K562 (cell line): ENCODE measurements at regions not wholly inside any gene's neighbourhood (a gene's known extent, or its start where the extent isn't known, plus 50 kb on each side); places are given as distances from the start of the nearest gene placed in this dataset.

Source experiments
- ATAC-seq: fragments of 200-7000 bp; cut with Tn5 transposase; 3 replicates; pipeline ENCODE4 v1.9.1; 2020; ENCODE audit warnings: moderate library complexity
- BruUV-seq: library from RNA; stranded (reverse); fragments of 400-500 nt; replicated peaks from 2 replicates; lab custom pipeline; 2021; lab: Mats Ljungman, UMichigan
- CTCF ChIA-PET: fragments of 300-600 bp; formaldehyde crosslinking; extraction: SDS; loops from one replicate; lab custom pipeline; 2021; ENCODE audit warnings: low intra/inter-chr PET ratio; lab: Yijun Ruan, JAX
- POLR2A ChIA-PET: fragments of 300-600, 350-650 bp; sonication (Branson Sonifier 250); formaldehyde crosslinking; extraction: SDS; loops from one replicate; lab custom pipeline; 2021; ENCODE audit warnings: antibody characterized with exemption, inconsistent platforms; lab: Yijun Ruan, JAX
- DNase-seq, 4 experiments: peaks; one replicate each; pipeline versions ENCODE4 v3.0.0 to v3.0.0-alpha.2; 2011 to 2018; ENCODE audit warnings: low spot score in 3 of 4, mixed read lengths in 3 of 4; ENCODE audit errors: extremely low read depth in 1 of 4
- FAIRE-seq: peaks from 2 replicates; lab custom pipeline; 2011; peaks lifted over from hg19 to GRCh38; lab: Jason Lieb, UNC
- H2AFZ ChIP-seq: 2 replicates; pipeline ENCODE4 v1.6.0; 2011; ENCODE audit warnings: low read depth, low read length, control low read depth, inconsistent platforms
- H3K27ac ChIP-seq: fragments of 200-600 bp; 3 replicates; pipeline ENCODE4 v1.8.0; 2011; ENCODE audit warnings: low read depth, mild to moderate bottlenecking, control low read depth, inconsistent platforms, low read length, moderate library complexity, mixed read lengths; ENCODE audit errors: extremely low read depth
- H3K27me3 ChIP-seq, 2 experiments: fragments of 300-600 bp in 1 of 2; 2 replicates in 1 of 2; 3 replicates in 1 of 2; pipeline versions ENCODE4 v1.6.0 to v1.8.0; 2011; ENCODE audit warnings: inconsistent platforms in 2 of 2, low read length in 2 of 2, mild to moderate bottlenecking in 1 of 2, mixed read lengths in 1 of 2, moderate library complexity in 1 of 2; ENCODE audit not compliant: control insufficient read depth in 2 of 2, insufficient read depth in 2 of 2
- H3K36me3 ChIP-seq: fragments of 300-600 bp; 3 replicates; pipeline ENCODE4 v1.8.0; 2011; ENCODE audit warnings: mild to moderate bottlenecking, low read length, inconsistent platforms; ENCODE audit not compliant: control insufficient read depth, insufficient read depth
- H3K4me1 ChIP-seq, 2 experiments: fragments of 200-600 bp in 1 of 2; replicated peaks in 1 of 2; 2 replicates in 1 of 2; 3 replicates in 1 of 2; pipeline versions ENCODE4 v1.5.1 to v1.8.0; 2011; ENCODE audit warnings: inconsistent platforms in 2 of 2, low read length in 2 of 2, mild to moderate bottlenecking in 1 of 2, mixed read lengths in 1 of 2, moderate library complexity in 1 of 2; ENCODE audit not compliant: control insufficient read depth in 2 of 2, insufficient read depth in 2 of 2
- H3K4me2 ChIP-seq: 2 replicates; pipeline ENCODE4 v1.6.1; 2011; ENCODE audit warnings: low read length, control low read depth, inconsistent platforms, mixed read lengths; ENCODE audit not compliant: insufficient read depth
- H3K4me3 ChIP-seq: fragments of 200-600 bp; sonication (generic), shearing (Covaris generic); 2 replicates; pipeline ENCODE4 v1.5.1; 2016; ENCODE audit warnings: control low read depth, inconsistent platforms
- H3K79me2 ChIP-seq: fragments of 200-600 bp; 3 replicates; pipeline ENCODE4 v1.8.0; 2011; ENCODE audit warnings: low read length, inconsistent platforms; ENCODE audit not compliant: control insufficient read depth, insufficient read depth
- H3K9ac ChIP-seq, 2 experiments: 2 replicates each; pipeline versions ENCODE4 v1.6.0 to v1.6.1; 2011; ENCODE audit warnings: low read depth in 2 of 2, low read length in 2 of 2, control low read depth in 1 of 2, inconsistent platforms in 1 of 2, mild to moderate bottlenecking in 1 of 2, mixed read lengths in 1 of 2; ENCODE audit not compliant: insufficient read depth in 1 of 2
- H3K9me1 ChIP-seq: one replicate; pipeline ENCODE4 v1.6.0; 2011; ENCODE audit warnings: inconsistent platforms, mild to moderate bottlenecking, low read length, moderate library complexity; ENCODE audit not compliant: control insufficient read depth, insufficient read depth
- H3K9me3 ChIP-seq: replicated peaks from 2 replicates; pipeline ENCODE4 v1.5.1; 2011; ENCODE audit warnings: low read depth, low read length, inconsistent platforms; ENCODE audit not compliant: control insufficient read depth, insufficient read depth
- H4K20me1 ChIP-seq: replicated peaks from 2 replicates; pipeline ENCODE4 v1.6.1; 2011; ENCODE audit warnings: low read length, inconsistent platforms, mixed read lengths; ENCODE audit not compliant: control insufficient read depth, insufficient read depth
- C11orf30 ChIP-seq: fragments of 450-650 bp; IDR thresholded peaks from 2 replicates; pipeline ENCODE4 v1.6.1; 2016; ENCODE audit warnings: low read depth, mild to moderate bottlenecking
- CHCHD3 ChIP-seq: fragments of 250-450 bp; sonication (Bioruptor Pico); IDR thresholded peaks from 2 replicates; pipeline ENCODE4 v2.1.2; 2022; ENCODE audit warnings: mild to moderate bottlenecking
- FOXM1 ChIP-seq, 2 experiments: fragments of 450-650 bp in 1 of 2; sonication (generic) in 1 of 2; formaldehyde crosslinking in 1 of 2; IDR thresholded peaks; 2 replicates each; pipeline versions ENCODE4 v1.6.1 to v1.9.0; 2017 to 2022; ENCODE audit warnings: low read depth in 2 of 2, mild to moderate bottlenecking in 2 of 2, missing genetic modification reagents in 1 of 2, moderate library complexity in 1 of 2
- RBM25 ChIP-seq: fragments of 200-400 bp; formaldehyde crosslinking; IDR thresholded peaks from 2 replicates; pipeline ENCODE4 v1.6.1; 2018; ENCODE audit warnings: low read length, low read depth, moderate library complexity; ENCODE audit not compliant: severe bottlenecking
- ZNF134 ChIP-seq: fragments of 250-450 bp; sonication (Bioruptor Pico); conservative IDR thresholded peaks from 2 replicates; pipeline ENCODE4 v1.4.0; 2020
- WGBS: fragments of 100-300 bp; shearing (Covaris generic); methylation state at CpG from one replicate; pipeline ENCODE4 v1.1.6; 2016; ENCODE audit warnings: low coverage, mixed read lengths; ENCODE audit not compliant: insufficient coverage; ENCODE audit errors: missing lambda C conversion rate; 5-methylcytosine and 5-hydroxymethylcytosine counted together
- in situ Hi-C: fragments of 300-500 bp; cut with MboI; formaldehyde crosslinking; loops from 4 replicates; pipeline ENCODE4 v1.15.0; 2018; ENCODE audit warnings: inconsistent platforms, mixed read lengths
- intact Hi-C: fragments of 100-400 bp; cut with micrococcal nuclease; formaldehyde crosslinking; loops from 2 replicates; pipeline ENCODE4 v1.14.2; 2022
- TF ChIP-seq, protein P1 (sequence below): sonication (generic); formaldehyde crosslinking; IDR thresholded peaks from 2 replicates; pipeline ENCODE4 v1.8.0; 2022; ENCODE audit warnings: missing genetic modification reagents, mild to moderate bottlenecking, borderline replicate concordance
- TF ChIP-seq, protein P2 (sequence below): fragments of 450-650 bp; formaldehyde crosslinking; IDR thresholded peaks from 2 replicates; pipeline ENCODE4 v1.4.0; 2020; ENCODE audit warnings: mild to moderate bottlenecking, moderate library complexity

DNA sequence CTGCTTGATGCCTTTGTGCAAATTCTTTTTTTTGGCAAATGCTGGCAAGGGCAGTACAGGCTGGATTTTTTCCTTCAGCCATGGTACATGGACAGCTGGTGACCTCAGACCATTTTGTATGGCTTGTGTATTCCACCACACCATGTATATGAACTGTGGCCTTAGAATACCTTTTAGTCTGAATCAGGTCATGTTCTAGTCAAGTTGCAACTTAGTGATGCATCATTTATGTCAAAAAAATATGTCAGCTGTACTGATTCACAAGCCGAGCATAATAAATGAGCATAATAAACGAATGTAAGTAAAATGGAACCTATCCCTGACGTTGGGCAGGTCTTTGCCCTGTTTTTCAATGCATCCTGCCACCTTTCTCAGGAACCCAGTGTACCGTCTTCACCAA, 219.7 kb upstream of the RUNX1 start:
- CTCF ChIA-PET, result no interaction called here

DNA sequence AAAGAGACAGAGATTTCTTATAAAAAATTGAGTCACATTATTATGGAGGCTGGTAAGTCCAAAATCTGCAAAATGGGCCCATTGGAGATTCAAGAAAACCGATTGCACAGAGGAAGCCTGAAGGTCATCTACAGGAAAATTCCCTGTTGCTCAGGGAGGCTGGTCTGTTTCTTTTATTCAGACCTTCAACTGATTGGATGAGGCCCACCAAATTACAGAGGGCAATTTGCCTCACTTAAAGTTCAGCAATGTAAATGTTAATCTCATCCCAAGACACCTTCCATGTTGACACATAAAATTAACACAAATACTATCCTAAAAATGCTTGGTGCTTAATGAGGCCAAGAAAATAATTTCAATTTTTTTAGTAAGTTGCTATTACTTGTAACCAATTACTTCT, 219.2 kb upstream of the RUNX1 start:
- no TSS peak for BruUV-seq
- POLR2A ChIA-PET, result no interaction called here
- no peak for ATAC-seq
- intact Hi-C loops (no loop called here), in situ Hi-C loops (no loop called here)
- Histone ChIP-seq H3K9me1 (no peaks in the 10 kb centered on the region), H4K20me1 (no peaks in the 10 kb centered on the region), H3K4me2 (no peak overlapping the region), H3K36me3 (no peaks in the 10 kb centered on the region), H3K27ac (no peak overlapping the region), H2AFZ (no peak overlapping the region), H3K9me3 (no peaks in the 10 kb centered on the region), H3K4me3 (no peak overlapping the region), H3K4me1 (peaks cover 0 to 2% of the 10 kb centered on the region in 2 experiments; a peak in 1 of 5 replicates), H3K27me3 (no peaks in the 10 kb centered on the region), H3K79me2 (no peaks in the 10 kb centered on the region), H3K9ac (no peak overlapping the region)
- WGBS, result 5% methylated on average over 1 of the region's 1 CpG
- peak; percentile 35; the same call in 1 of the 2 replicates for TF ChIP-seq FOXM1 (IDR thresholded peaks at IDR 0.05; ENCODE audit: low read depth)
- no peak for TF ChIP-seq FOXM1 (CRISPR knock-in tag; IDR thresholded peaks at IDR 0.05; ENCODE audit: low read depth)
- TF ChIP-seq, protein P1, sequence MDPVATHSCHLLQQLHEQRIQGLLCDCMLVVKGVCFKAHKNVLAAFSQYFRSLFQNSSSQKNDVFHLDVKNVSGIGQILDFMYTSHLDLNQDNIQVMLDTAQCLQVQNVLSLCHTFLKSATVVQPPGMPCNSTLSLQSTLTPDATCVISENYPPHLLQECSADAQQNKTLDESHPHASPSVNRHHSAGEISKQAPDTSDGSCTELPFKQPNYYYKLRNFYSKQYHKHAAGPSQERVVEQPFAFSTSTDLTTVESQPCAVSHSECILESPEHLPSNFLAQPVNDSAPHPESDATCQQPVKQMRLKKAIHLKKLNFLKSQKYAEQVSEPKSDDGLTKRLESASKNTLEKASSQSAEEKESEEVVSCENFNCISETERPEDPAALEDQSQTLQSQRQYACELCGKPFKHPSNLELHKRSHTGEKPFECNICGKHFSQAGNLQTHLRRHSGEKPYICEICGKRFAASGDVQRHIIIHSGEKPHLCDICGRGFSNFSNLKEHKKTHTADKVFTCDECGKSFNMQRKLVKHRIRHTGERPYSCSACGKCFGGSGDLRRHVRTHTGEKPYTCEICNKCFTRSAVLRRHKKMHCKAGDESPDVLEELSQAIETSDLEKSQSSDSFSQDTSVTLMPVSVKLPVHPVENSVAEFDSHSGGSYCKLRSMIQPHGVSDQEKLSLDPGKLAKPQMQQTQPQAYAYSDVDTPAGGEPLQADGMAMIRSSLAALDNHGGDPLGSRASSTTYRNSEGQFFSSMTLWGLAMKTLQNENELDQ, result no peak
- TF ChIP-seq RBM25, result peak; percentile 70
- TF ChIP-seq ZNF134 (CRISPR knock-in tag), result peak; percentile 98
- no peak for FAIRE-seq
- CTCF ChIA-PET, result no interaction called here
- DNase-seq, result no peak

More for the DNA sequence above, 219.7 kb upstream of the RUNX1 start:
- no peak for ATAC-seq
- Histone ChIP-seq H2AFZ (no peak overlapping the region), H3K9me1 (no peaks in the 10 kb centered on the region), H3K27ac (no peak overlapping the region), H3K27me3 (no peaks in the 10 kb centered on the region), H4K20me1 (no peaks in the 10 kb centered on the region), H3K4me3 (no peak overlapping the region), H3K4me1 (peaks cover 0 to 2% of the 10 kb centered on the region in 2 experiments; a peak in 1 of 5 replicates), H3K36me3 (no peaks in the 10 kb centered on the region), H3K79me2 (no peaks in the 10 kb centered on the region), H3K9me3 (no peaks in the 10 kb centered on the region), H3K4me2 (no peak overlapping the region), H3K9ac (no peak overlapping the region)
- TF ChIP-seq, protein P2, sequence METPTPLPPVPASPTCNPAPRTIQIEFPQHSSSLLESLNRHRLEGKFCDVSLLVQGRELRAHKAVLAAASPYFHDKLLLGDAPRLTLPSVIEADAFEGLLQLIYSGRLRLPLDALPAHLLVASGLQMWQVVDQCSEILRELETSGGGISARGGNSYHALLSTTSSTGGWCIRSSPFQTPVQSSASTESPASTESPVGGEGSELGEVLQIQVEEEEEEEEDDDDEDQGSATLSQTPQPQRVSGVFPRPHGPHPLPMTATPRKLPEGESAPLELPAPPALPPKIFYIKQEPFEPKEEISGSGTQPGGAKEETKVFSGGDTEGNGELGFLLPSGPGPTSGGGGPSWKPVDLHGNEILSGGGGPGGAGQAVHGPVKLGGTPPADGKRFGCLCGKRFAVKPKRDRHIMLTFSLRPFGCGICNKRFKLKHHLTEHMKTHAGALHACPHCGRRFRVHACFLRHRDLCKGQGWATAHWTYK, result no peak
- TF ChIP-seq CHCHD3 (CRISPR knock-in tag) (no peak), C11orf30 (no peak), RBM25 (no peak)
- no peak for DNase-seq
- 24% methylated on average over 4 of the region's 4 CpGs for WGBS
- no TSS peak for BruUV-seq
- in situ Hi-C loops, result no loop called here
- no peak for FAIRE-seq
- POLR2A ChIA-PET, result no interaction called here
- intact Hi-C loops, result no loop called here
